ENCODE measurements at regions not wholly inside any gene's neighbourhood (a gene's known extent, or its start where the extent isn't known, plus 50 kb on each side); places are given as distances from the start of the nearest gene placed in this dataset.
"Not testable (repeated sequence)": the region's sequence is repeated elsewhere in the genome, so short reads cannot be mapped to it uniquely, and the experiment has no call there.

DNA sequence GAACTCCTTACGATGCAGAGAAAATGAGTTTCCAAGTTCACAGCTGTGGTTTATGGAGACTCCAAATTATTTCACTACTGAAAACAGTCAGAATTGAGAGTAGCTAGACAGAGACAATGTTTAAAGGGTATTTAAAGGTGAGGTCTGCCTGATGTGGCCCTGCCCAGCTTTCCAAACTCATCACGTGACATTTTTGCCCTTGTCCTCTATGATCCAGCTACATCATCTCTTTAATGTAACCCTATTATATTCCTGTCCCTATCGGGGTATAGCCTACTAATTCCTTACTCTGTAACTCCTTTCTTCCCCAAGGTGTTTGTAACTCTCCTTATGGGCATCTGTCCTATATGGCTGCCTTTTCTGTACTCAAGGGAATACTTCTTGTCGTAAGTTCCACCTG lies 297.2 kb downstream of the GRXCR1 start:
- no peak overlapping the region for H3K4me3 ChIP-seq (ENCODE audit: low read depth, low read length)
- TF ChIP-seq, protein P1, sequence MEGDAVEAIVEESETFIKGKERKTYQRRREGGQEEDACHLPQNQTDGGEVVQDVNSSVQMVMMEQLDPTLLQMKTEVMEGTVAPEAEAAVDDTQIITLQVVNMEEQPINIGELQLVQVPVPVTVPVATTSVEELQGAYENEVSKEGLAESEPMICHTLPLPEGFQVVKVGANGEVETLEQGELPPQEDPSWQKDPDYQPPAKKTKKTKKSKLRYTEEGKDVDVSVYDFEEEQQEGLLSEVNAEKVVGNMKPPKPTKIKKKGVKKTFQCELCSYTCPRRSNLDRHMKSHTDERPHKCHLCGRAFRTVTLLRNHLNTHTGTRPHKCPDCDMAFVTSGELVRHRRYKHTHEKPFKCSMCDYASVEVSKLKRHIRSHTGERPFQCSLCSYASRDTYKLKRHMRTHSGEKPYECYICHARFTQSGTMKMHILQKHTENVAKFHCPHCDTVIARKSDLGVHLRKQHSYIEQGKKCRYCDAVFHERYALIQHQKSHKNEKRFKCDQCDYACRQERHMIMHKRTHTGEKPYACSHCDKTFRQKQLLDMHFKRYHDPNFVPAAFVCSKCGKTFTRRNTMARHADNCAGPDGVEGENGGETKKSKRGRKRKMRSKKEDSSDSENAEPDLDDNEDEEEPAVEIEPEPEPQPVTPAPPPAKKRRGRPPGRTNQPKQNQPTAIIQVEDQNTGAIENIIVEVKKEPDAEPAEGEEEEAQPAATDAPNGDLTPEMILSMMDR (IDR thresholded peaks at IDR 0.05; ENCODE audit: insufficient read depth, low read length): no peak
- DNase-seq (ENCODE audit: low read depth): no peak

DNA sequence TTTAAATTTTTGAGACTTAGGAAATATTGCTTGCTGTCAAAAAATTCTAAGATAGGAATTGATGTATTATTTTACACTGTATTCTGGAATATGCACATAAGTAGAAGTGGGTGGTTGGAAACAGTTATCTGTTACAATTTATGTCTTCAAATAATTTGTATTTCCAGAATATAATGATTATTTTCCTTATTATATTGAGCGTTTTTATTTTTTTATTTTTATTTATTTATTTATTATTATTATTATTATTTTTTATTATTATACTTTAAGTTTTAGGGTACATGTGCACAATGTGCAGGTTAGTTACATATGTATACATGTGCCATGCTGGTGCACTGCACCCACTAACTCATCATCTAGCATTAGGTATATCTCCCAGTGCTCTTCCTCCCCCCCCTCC lies 320.1 kb downstream of the GRXCR1 start:
- not testable (repeated sequence) for DNase-seq (ENCODE audit: low read depth); H3K4me3 ChIP-seq (ENCODE audit: low read depth, low read length)

- no peak for DNase-seq (ENCODE audit: low read depth)
- no peak overlapping the region for H3K4me3 ChIP-seq (ENCODE audit: low read depth, low read length)
- TF ChIP-seq, protein P1 (IDR thresholded peaks at IDR 0.05; ENCODE audit: insufficient read depth, low read length): no peak
Observed at GRCh38 chr4:43223820-43224219, 331.3 kb downstream of the GRXCR1 start.

DNA sequence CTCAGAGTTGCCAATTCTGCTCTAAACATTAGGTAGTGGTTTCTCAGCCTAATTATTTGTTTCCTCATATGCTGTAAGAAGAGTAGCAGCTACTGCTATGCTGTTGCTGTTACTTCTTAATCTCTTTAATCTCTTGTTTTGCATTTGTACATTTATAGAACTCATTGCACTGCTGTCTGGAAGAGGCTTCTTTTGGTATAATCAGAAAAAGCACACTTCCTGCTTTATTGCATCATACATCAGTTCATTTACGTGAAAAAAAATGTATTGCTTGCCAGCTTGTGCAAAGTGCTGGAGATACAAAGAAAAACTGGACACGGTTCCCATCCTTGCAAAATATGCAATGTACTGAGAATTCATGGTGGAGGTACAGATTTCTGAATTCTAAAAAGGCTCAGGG lies 332.0 kb downstream of the GRXCR1 start:
- TF ChIP-seq, protein P1 (IDR thresholded peaks at IDR 0.05; ENCODE audit: insufficient read depth, low read length): no peak
- peak; percentile 23 for DNase-seq (ENCODE audit: low read depth)
- no peak overlapping the region for H3K4me3 ChIP-seq (ENCODE audit: low read depth, low read length)

DNA sequence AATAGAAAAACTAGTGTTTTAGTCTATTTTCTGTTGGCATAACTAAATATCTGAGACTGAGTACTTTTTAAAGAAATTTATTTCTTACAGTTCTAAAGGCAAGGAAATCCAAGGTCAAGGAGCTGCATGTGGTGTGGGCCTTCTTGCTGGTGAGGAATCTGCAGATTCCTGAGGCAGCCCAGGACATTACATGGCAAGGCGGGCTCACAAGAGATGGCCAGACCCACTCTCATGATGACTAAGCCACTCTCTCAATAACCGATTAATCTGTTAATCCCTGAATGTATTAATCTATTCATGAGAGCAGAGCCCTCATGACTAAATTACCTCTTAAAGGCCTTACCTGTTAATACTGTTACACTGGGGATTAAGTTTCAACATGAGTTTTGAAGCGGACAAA lies 340.8 kb downstream of the GRXCR1 start:
- DNase-seq (ENCODE audit: low read depth): no peak
- TF ChIP-seq, protein P1 (IDR thresholded peaks at IDR 0.05; ENCODE audit: insufficient read depth, low read length): no peak

DNA sequence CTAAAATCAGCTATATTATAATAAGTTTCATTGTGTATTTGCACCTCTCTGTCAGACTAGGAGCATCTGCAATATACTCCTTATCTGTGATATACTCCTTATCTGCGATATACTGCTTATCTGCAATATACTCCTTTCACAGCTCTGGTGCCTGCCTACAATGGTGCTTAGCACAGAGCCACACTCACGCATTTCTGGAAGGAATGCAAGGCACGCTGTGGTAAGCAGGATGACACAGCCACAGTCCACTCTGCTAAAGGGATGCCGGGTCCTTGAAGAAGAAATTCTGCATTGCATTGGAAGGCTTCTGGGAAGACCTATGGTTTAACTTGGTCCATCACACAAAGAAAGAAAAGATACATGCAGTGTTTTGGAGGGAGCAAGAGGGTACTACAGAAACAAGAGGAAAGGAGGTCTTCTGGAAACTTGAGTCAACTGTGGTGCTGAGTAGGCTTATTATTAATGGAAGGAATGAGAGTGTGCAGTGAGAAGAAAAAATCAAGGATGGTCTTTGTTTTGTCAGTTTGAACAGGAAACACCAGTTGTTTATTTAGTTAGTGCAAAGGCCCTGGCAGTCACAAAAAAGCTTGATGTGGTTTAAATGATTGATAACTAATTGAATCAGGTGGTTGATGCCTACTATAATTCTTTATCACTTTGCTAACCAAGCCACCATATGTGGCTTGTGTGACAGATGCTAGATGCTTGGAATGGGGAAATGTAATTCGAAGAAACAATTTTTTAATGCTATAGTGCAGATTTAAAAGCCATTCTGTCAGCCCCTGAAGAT lies 342.3 kb downstream of the GRXCR1 start:
- peak; percentile 15 for DNase-seq (ENCODE audit: low read depth)
- H3K4me3 ChIP-seq (ENCODE audit: low read depth, low read length): no peak overlapping the region
- TF ChIP-seq, protein P1 (IDR thresholded peaks at IDR 0.05; ENCODE audit: insufficient read depth, low read length): no peak

More for the DNA sequence above, 340.8 kb downstream of the GRXCR1 start:
- no peak overlapping the region for H3K4me3 ChIP-seq (ENCODE audit: low read depth, low read length)

DNA sequence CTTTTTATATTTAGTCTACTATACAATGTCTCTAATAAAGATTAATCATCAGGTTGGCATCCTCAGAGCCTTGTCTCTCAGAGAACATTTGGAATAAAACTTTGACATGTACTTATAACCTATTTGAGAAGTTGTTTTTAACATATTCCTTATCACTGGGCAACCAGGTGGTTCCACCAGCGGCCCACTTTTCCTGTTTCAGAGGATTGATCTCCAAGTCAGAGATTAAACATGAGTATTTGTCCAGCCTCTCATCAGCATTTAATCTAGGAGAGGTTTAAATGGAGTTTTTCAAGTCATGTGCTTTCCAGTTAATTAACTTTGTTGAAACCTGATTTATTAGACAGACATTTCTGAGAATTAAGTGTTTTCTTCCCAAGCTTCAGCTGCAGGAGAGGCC lies 345.5 kb downstream of the GRXCR1 start:
- TF ChIP-seq, protein P1 (IDR thresholded peaks at IDR 0.05; ENCODE audit: insufficient read depth, low read length): no peak
- H3K4me3 ChIP-seq (ENCODE audit: low read depth, low read length): no peak overlapping the region
- no peak for DNase-seq (ENCODE audit: low read depth)
